ENCODE measurements at regions not wholly inside any gene's neighbourhood (a gene's known extent, or its start where the extent isn't known, plus 50 kb on each side); places are given as distances from the start of the nearest gene placed in this dataset.

DNA sequence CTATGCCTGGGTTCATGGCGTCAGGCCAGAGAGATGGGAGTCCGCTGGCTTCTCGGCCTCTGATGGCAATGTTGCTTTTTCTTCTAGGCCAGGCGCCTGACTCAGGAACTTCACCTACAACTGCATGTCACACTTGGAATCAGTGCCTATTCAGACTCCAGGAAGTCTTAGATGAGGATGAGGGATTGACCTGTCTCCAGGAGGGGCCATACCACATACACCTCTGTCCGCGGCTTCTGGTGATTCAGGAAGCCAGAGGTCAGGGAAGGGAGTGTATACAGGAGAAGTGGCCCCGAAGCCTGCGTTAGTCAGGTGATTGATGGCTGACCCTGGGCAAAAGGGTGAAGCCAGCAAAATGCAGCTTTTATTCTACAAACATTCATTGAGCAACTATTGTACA lies 109.1 kb upstream of the RMDN2 start:
- TF ChIP-seq, protein P1, sequence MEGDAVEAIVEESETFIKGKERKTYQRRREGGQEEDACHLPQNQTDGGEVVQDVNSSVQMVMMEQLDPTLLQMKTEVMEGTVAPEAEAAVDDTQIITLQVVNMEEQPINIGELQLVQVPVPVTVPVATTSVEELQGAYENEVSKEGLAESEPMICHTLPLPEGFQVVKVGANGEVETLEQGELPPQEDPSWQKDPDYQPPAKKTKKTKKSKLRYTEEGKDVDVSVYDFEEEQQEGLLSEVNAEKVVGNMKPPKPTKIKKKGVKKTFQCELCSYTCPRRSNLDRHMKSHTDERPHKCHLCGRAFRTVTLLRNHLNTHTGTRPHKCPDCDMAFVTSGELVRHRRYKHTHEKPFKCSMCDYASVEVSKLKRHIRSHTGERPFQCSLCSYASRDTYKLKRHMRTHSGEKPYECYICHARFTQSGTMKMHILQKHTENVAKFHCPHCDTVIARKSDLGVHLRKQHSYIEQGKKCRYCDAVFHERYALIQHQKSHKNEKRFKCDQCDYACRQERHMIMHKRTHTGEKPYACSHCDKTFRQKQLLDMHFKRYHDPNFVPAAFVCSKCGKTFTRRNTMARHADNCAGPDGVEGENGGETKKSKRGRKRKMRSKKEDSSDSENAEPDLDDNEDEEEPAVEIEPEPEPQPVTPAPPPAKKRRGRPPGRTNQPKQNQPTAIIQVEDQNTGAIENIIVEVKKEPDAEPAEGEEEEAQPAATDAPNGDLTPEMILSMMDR (IDR thresholded peaks at IDR 0.05) = no peak
- no peak for TF ChIP-seq POLR2A (IDR thresholded peaks at IDR 0.05)
